Neuronal stem cell (in vitro differentiated cells): ENCODE measurements at regions not wholly inside any gene's neighbourhood (a gene's known extent, or its start where the extent isn't known, plus 50 kb on each side); places are given as distances from the start of the nearest gene placed in this dataset.

ENCODE experiments used
- DNase-seq: peaks from one replicate; pipeline ENCODE4 v3.0.0-alpha.2; 2013; ENCODE audit warnings: low spot score
- H2AFZ ChIP-seq: one replicate; pipeline ENCODE4 v1.6.1; 2013; ENCODE audit warnings: mild to moderate bottlenecking, low read length, inconsistent platforms
- H2AK5ac ChIP-seq: 2 replicates; pipeline ENCODE4 v1.6.1; 2013; ENCODE audit warnings: low read depth, mild to moderate bottlenecking, inconsistent platforms, low read length, moderate library complexity, mixed read lengths
- H2BK120ac ChIP-seq: 2 replicates; pipeline ENCODE4 v1.6.1; 2013; ENCODE audit warnings: low read depth, mild to moderate bottlenecking, inconsistent platforms, low read length, moderate library complexity, mixed read lengths
- H2BK12ac ChIP-seq: one replicate; pipeline ENCODE4 v1.6.1; 2013; ENCODE audit warnings: low read length, inconsistent platforms
- H2BK15ac ChIP-seq: 2 replicates; pipeline ENCODE4 v1.6.1; 2013; ENCODE audit warnings: mild to moderate bottlenecking, low read length, inconsistent platforms, mixed read lengths
- H2BK5ac ChIP-seq: one replicate; pipeline ENCODE4 v1.6.1; 2013; ENCODE audit warnings: inconsistent platforms, mild to moderate bottlenecking, low read length, moderate library complexity
- H3K14ac ChIP-seq: one replicate; pipeline ENCODE4 v1.6.1; 2013; ENCODE audit warnings: low read length, inconsistent platforms
- H3K18ac ChIP-seq: 2 replicates; pipeline ENCODE4 v1.6.1; 2013; ENCODE audit warnings: low read length, inconsistent platforms
- H3K23ac ChIP-seq: 2 replicates; pipeline ENCODE4 v1.6.1; 2013; ENCODE audit warnings: low read depth, mild to moderate bottlenecking, mixed read lengths, low read length, inconsistent platforms; ENCODE audit not compliant: poor library complexity
- H3K27ac ChIP-seq: replicated peaks from 3 replicates; pipeline ENCODE4 v1.5.1; 2013; ENCODE audit warnings: low read length, inconsistent platforms
- H3K27me3 ChIP-seq, 3 experiments: 2 replicates each; pipeline ENCODE4 v1.6.1; 2013; ENCODE audit warnings: low read length in 3 of 3, mild to moderate bottlenecking in 2 of 3, inconsistent platforms in 1 of 3, low read depth in 1 of 3, mixed read lengths in 1 of 3, moderate library complexity in 1 of 3; ENCODE audit not compliant: control insufficient read depth in 3 of 3, insufficient read depth in 3 of 3
- H3K36me3 ChIP-seq, 2 donors: replicated peaks in 1 of 2; 2 replicates each; pipeline ENCODE4 v1.6.1; 2013; ENCODE audit warnings: low read length in 2 of 2; ENCODE audit not compliant: control insufficient read depth in 2 of 2, insufficient read depth in 2 of 2
- H3K4ac ChIP-seq: 2 replicates; pipeline ENCODE4 v1.6.1; 2013; ENCODE audit warnings: inconsistent platforms, mild to moderate bottlenecking, low read length, moderate library complexity
- H3K4me1 ChIP-seq, 2 donors: 1 replicate in 1 of 2; 2 replicates in 1 of 2; pipeline ENCODE4 v1.6.1; 2013; ENCODE audit warnings: low read length in 2 of 2, low read depth in 1 of 2; ENCODE audit not compliant: control insufficient read depth in 2 of 2, insufficient read depth in 1 of 2
- H3K4me2 ChIP-seq: one replicate; pipeline ENCODE4 v1.6.1; 2013; ENCODE audit warnings: mild to moderate bottlenecking, low read length, inconsistent platforms; ENCODE audit not compliant: insufficient read depth, poor library complexity, severe bottlenecking
- H3K4me3 ChIP-seq, 2 donors: 2 replicates each; pipeline ENCODE4 v1.5.1; 2013; ENCODE audit warnings: low read length in 2 of 2, mild to moderate bottlenecking in 2 of 2, inconsistent platforms in 1 of 2, moderate library complexity in 1 of 2
- H3K79me1 ChIP-seq: one replicate; pipeline ENCODE4 v1.6.1; 2013; ENCODE audit warnings: low read depth, mild to moderate bottlenecking, inconsistent platforms, low read length, moderate library complexity
- H3K9ac ChIP-seq: one replicate; pipeline ENCODE4 v1.6.1; 2013; ENCODE audit warnings: mild to moderate bottlenecking, low read depth, low read length, inconsistent platforms; ENCODE audit not compliant: poor library complexity
- H3K9me3 ChIP-seq, 2 donors: replicated peaks in 1 of 2; 2 replicates each; pipeline versions ENCODE3 to v1.6.1; 2013; ENCODE audit warnings: low read length in 2 of 2, mild to moderate bottlenecking in 2 of 2, inconsistent platforms in 1 of 2, low read depth in 1 of 2, mixed read lengths in 1 of 2, moderate library complexity in 1 of 2; ENCODE audit not compliant: control insufficient read depth in 2 of 2, insufficient read depth in 1 of 2
- H4K8ac ChIP-seq: one replicate; pipeline ENCODE4 v1.6.1; 2013; ENCODE audit warnings: low read depth, mild to moderate bottlenecking, inconsistent platforms, low read length, moderate library complexity
- H4K91ac ChIP-seq: one replicate; pipeline ENCODE4 v1.6.1; 2013; ENCODE audit warnings: low read length, low read depth, mild to moderate bottlenecking, inconsistent platforms; ENCODE audit not compliant: poor library complexity
- WGBS, 2 donors: extraction: QIAGEN DNeasy Blood & Tissue Kit; methylation state at CpG; one replicate each; pipeline ENCODE4 v1.1.7; 2013; ENCODE audit warnings: missing lambda C conversion rate in 2 of 2, mixed read lengths in 1 of 2; ENCODE audit not compliant: insufficient read length in 2 of 2, insufficient replicate concordance in 1 of 2; ENCODE audit errors: extremely low coverage in 2 of 2; 5-methylcytosine and 5-hydroxymethylcytosine counted together

DNA sequence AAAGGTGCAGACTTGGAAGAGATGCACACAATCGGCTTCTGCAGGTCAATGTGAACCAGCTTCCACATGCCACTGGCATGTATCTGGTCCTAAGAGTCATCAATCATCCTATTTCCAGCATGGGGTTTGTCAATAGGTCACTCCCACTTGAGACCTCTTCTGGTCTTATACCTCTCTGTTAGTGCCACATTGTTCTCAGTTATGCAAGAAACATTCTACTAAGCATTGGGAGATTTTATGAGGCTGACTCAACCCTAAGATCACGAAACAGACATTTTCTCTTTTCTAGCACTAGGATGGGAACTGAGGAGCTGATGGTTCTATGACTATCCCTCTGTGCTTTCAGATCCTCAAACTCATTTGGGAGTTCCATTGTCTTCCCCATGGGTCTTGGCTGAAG, 581.5 kb upstream of the KLF12 start:
- Histone ChIP-seq H3K4me2 (no peak overlapping the region), H3K14ac (no peak overlapping the region), H3K23ac (no peak overlapping the region), H2AK5ac (no peak overlapping the region), H3K27me3 (no peaks in the 10 kb centered on the region), H3K4me3 (no peak overlapping the region), H3K9ac (no peak overlapping the region), H2BK15ac (no peak overlapping the region), H2BK5ac (no peak overlapping the region), H3K27ac (no peak overlapping the region), H3K36me3 (no peaks in the 10 kb centered on the region), H2AFZ (no peak overlapping the region), H4K91ac (no peak overlapping the region), H3K18ac (no peak overlapping the region), H3K79me1 (no peaks in the 10 kb centered on the region), H3K9me3 (peaks cover 4 to 23% of the 10 kb centered on the region in 2 donors), H2BK120ac (no peak overlapping the region), H4K8ac (no peak overlapping the region), H3K4me1 (no peaks in the 10 kb centered on the region), H2BK12ac (no peak overlapping the region), H3K4ac (no peak overlapping the region)
- DNase-seq = no peak
- WGBS, 2 donors = no CpG with 5 or more reads among the region's 2 CpGs

DNA sequence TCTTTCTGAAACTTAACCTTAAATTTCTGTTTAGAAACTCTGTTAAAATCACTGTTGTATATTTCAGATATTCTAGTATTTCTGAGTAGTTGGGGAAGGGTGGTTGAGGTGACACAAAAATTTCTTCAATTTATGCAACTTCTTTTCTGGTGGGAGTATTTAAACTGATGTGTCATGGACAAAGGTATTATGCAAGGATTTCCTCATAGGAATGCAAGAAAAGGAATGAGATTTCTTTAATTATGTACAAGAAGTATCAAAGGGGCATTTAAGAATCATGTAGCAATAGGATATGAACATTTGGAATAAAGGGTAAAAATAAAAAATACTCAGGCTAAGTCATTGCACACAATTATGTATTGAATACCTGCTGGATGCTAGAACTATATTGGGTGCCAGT, 575.8 kb upstream of the KLF12 start:
- no peak overlapping the region for H3K18ac ChIP-seq

DNA sequence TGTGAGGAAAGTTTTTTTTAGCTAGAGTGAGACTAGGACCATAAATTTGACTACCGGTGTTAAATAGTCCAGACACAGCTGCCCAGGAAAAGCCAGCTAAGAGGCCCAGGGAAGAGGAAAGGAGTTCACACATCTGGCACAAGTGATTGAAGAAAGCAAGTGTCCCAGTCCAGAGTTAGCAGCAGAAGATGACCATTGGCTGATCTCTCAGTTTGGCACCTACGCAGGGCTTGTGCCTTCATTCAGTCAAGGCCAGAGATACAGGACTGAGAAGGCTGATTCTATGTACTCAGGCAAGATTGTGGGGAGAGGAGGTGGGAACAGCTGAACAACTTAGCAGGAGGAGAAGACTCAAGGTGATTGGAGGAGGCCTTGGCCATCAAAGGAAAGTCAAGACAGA, 575.0 kb upstream of the KLF12 start:
- Histone ChIP-seq H3K27me3 (no peaks in the 10 kb centered on the region), H2BK15ac (no peak overlapping the region), H3K79me1 (no peaks in the 10 kb centered on the region), H3K4me2 (no peak overlapping the region), H3K9me3 (peaks cover 0 to 11% of the 10 kb centered on the region in 2 donors), H4K8ac (no peak overlapping the region), H2BK120ac (no peak overlapping the region), H3K4ac (no peak overlapping the region), H3K36me3 (no peaks in the 10 kb centered on the region), H2BK5ac (no peak overlapping the region), H3K23ac (no peak overlapping the region), H3K18ac (no peak overlapping the region), H3K4me1 (no peaks in the 10 kb centered on the region), H4K91ac (no peak overlapping the region), H2AFZ (no peak overlapping the region), H3K14ac (no peak overlapping the region), H2BK12ac (no peak overlapping the region), H2AK5ac (no peak overlapping the region), H3K4me3 (no peak overlapping the region), H3K27ac (no peak overlapping the region), H3K9ac (no peak overlapping the region)
- no peak for DNase-seq
- no CpG with 5 or more reads among the region's 2 CpGs for WGBS, 2 donors

More for the DNA sequence above, 575.8 kb upstream of the KLF12 start:
- Histone ChIP-seq H3K4ac (no peak overlapping the region), H3K27me3 (no peaks in the 10 kb centered on the region), H2BK5ac (no peak overlapping the region), H3K4me1 (no peaks in the 10 kb centered on the region), H2BK12ac (no peak overlapping the region), H2BK15ac (no peak overlapping the region), H3K14ac (no peak overlapping the region), H3K79me1 (no peaks in the 10 kb centered on the region), H3K36me3 (no peaks in the 10 kb centered on the region), H2BK120ac (no peak overlapping the region), H4K91ac (no peak overlapping the region), H3K23ac (no peak overlapping the region), H3K9ac (no peak overlapping the region), H2AFZ (no peak overlapping the region), H3K27ac (no peak overlapping the region), H3K9me3 (peaks cover 0 to 15% of the 10 kb centered on the region in 2 donors), H3K4me3 (no peak overlapping the region), H4K8ac (no peak overlapping the region), H2AK5ac (no peak overlapping the region), H3K4me2 (no peak overlapping the region)
- DNase-seq = no peak

- Histone ChIP-seq H3K23ac (no peak overlapping the region), H3K36me3 (no peaks in the 10 kb centered on the region), H2AK5ac (no peak overlapping the region), H3K9ac (no peak overlapping the region), H4K8ac (no peak overlapping the region), H3K18ac (no peak overlapping the region), H3K27me3 (no peaks in the 10 kb centered on the region), H3K9me3 (peaks cover 0 to 7% of the 10 kb centered on the region in 2 donors), H3K14ac (no peak overlapping the region), H3K4me3 (no peak overlapping the region), H3K27ac (no peak overlapping the region), H2BK5ac (no peak overlapping the region), H2BK12ac (no peak overlapping the region), H4K91ac (no peak overlapping the region), H2BK120ac (no peak overlapping the region), H2AFZ (no peak overlapping the region), H3K4me2 (no peak overlapping the region), H3K4ac (no peak overlapping the region), H3K79me1 (no peaks in the 10 kb centered on the region), H3K4me1 (no peaks in the 10 kb centered on the region), H2BK15ac (no peak overlapping the region)
- WGBS, 2 donors = no CpG with 5 or more reads among the region's 3 CpGs
- no peak for DNase-seq
Observed at GRCh38 chr13:74708629-74709028, 574.4 kb upstream of the KLF12 start.
